ENCODE measurements at regions not wholly inside any gene's neighbourhood (a gene's known extent, or its start where the extent isn't known, plus 50 kb on each side); places are given as distances from the start of the nearest gene placed in this dataset.

- Histone ChIP-seq H3K27ac (ENCODE audit: low read depth, low read length) (no peak overlapping the region), H3K27me3 (ENCODE audit: control insufficient read depth, insufficient read depth, low read length) (no peaks in the 10 kb centered on the region), H3K4me1 (ENCODE audit: control insufficient read depth, insufficient read depth, low read length) (no peaks in the 10 kb centered on the region), H3K36me3 (ENCODE audit: control insufficient read depth, insufficient read depth, low read length) (no peaks in the 10 kb centered on the region), H3K4me3 (ENCODE audit: low read length) (no peak overlapping the region), H3K9ac (ENCODE audit: low read length) (no peak overlapping the region)
Observed at GRCh38 chr9:90037146-90037797, 432.5 kb downstream of the GADD45G start.

GRCh38 chr9:90038763-90039162 is 434.0 kb downstream of the GADD45G start:
- H3K9ac ChIP-seq (ENCODE audit: low read length), result no peak overlapping the region
- H3K4me1 ChIP-seq (ENCODE audit: control insufficient read depth, insufficient read depth, low read length), result no peaks in the 10 kb centered on the region

GRCh38 chr9:90044263-90044662 is 439.5 kb downstream of the GADD45G start:
- no peak overlapping the region for H3K27ac ChIP-seq (ENCODE audit: low read depth, low read length)
- H3K4me1 ChIP-seq (ENCODE audit: control insufficient read depth, insufficient read depth, low read length), result no peaks in the 10 kb centered on the region
- no peak overlapping the region for H3K9ac ChIP-seq (ENCODE audit: low read length)

More at GRCh38 chr9:90038763-90039162, 434.0 kb downstream of the GADD45G start:
- Histone ChIP-seq H3K36me3 (ENCODE audit: control insufficient read depth, insufficient read depth, low read length) (no peaks in the 10 kb centered on the region), H3K27me3 (ENCODE audit: control insufficient read depth, insufficient read depth, low read length) (no peaks in the 10 kb centered on the region), H3K4me3 (ENCODE audit: low read length) (no peak overlapping the region), H3K27ac (ENCODE audit: low read depth, low read length) (no peak overlapping the region)

GRCh38 chr9:90044710-90045151 is 439.9 kb downstream of the GADD45G start:
- H3K36me3 ChIP-seq (ENCODE audit: control insufficient read depth, insufficient read depth, low read length), result no peaks in the 10 kb centered on the region
- no peaks in the 10 kb centered on the region for H3K27me3 ChIP-seq (ENCODE audit: control insufficient read depth, insufficient read depth, low read length)
- no peak overlapping the region for H3K9ac ChIP-seq (ENCODE audit: low read length)
- no peak overlapping the region for H3K27ac ChIP-seq (ENCODE audit: low read depth, low read length)
- no peaks in the 10 kb centered on the region for H3K4me1 ChIP-seq (ENCODE audit: control insufficient read depth, insufficient read depth, low read length)
- H3K4me3 ChIP-seq (ENCODE audit: low read length), result no peak overlapping the region

More at GRCh38 chr9:90044263-90044662, 439.5 kb downstream of the GADD45G start:
- Histone ChIP-seq H3K4me3 (ENCODE audit: low read length) (no peak overlapping the region), H3K36me3 (ENCODE audit: control insufficient read depth, insufficient read depth, low read length) (no peaks in the 10 kb centered on the region), H3K27me3 (ENCODE audit: control insufficient read depth, insufficient read depth, low read length) (no peaks in the 10 kb centered on the region)

- Histone ChIP-seq H3K27me3 (ENCODE audit: control insufficient read depth, insufficient read depth, low read length) (no peaks in the 10 kb centered on the region), H3K4me1 (ENCODE audit: control insufficient read depth, insufficient read depth, low read length) (no peaks in the 10 kb centered on the region), H3K4me3 (ENCODE audit: low read length) (no peak overlapping the region), H3K9ac (ENCODE audit: low read length) (no peak overlapping the region), H3K36me3 (ENCODE audit: control insufficient read depth, insufficient read depth, low read length) (no peaks in the 10 kb centered on the region), H3K27ac (ENCODE audit: low read depth, low read length) (no peak overlapping the region)
Observed at GRCh38 chr9:90046317-90046861, 441.6 kb downstream of the GADD45G start.

- H3K36me3 ChIP-seq (ENCODE audit: control insufficient read depth, insufficient read depth, low read length), result no peaks in the 10 kb centered on the region
- no peak overlapping the region for H3K4me3 ChIP-seq (ENCODE audit: low read length)
- H3K4me1 ChIP-seq (ENCODE audit: control insufficient read depth, insufficient read depth, low read length), result no peaks in the 10 kb centered on the region
- no peaks in the 10 kb centered on the region for H3K27me3 ChIP-seq (ENCODE audit: control insufficient read depth, insufficient read depth, low read length)
- no peak overlapping the region for H3K27ac ChIP-seq (ENCODE audit: low read depth, low read length)
- H3K9ac ChIP-seq (ENCODE audit: low read length), result no peak overlapping the region
Observed at GRCh38 chr9:90047828-90048227, 443.0 kb downstream of the GADD45G start.

- H3K36me3 ChIP-seq (ENCODE audit: control insufficient read depth, insufficient read depth, low read length), result no peaks in the 10 kb centered on the region
Observed at GRCh38 chr9:90052366-90052765, 447.6 kb downstream of the GADD45G start.

GRCh38 chr9:90053027-90053426 is 448.2 kb downstream of the GADD45G start:
- Histone ChIP-seq H3K27ac (ENCODE audit: low read depth, low read length) (no peak overlapping the region), H3K27me3 (ENCODE audit: control insufficient read depth, insufficient read depth, low read length) (no peaks in the 10 kb centered on the region), H3K9ac (ENCODE audit: low read length) (no peak overlapping the region), H3K4me3 (ENCODE audit: low read length) (no peak overlapping the region), H3K36me3 (ENCODE audit: control insufficient read depth, insufficient read depth, low read length) (no peaks in the 10 kb centered on the region), H3K4me1 (ENCODE audit: control insufficient read depth, insufficient read depth, low read length) (no peaks in the 10 kb centered on the region)

More at GRCh38 chr9:90052366-90052765, 447.6 kb downstream of the GADD45G start:
- Histone ChIP-seq H3K4me1 (ENCODE audit: control insufficient read depth, insufficient read depth, low read length) (no peaks in the 10 kb centered on the region), H3K9ac (ENCODE audit: low read length) (no peak overlapping the region), H3K27me3 (ENCODE audit: control insufficient read depth, insufficient read depth, low read length) (no peaks in the 10 kb centered on the region), H3K27ac (ENCODE audit: low read depth, low read length) (no peak overlapping the region), H3K4me3 (ENCODE audit: low read length) (no peak overlapping the region)

GRCh38 chr9:90054810-90055209 is 450.0 kb downstream of the GADD45G start:
- H3K27ac ChIP-seq (ENCODE audit: low read depth, low read length), result no peak overlapping the region
- H3K36me3 ChIP-seq (ENCODE audit: control insufficient read depth, insufficient read depth, low read length), result no peaks in the 10 kb centered on the region
- H3K27me3 ChIP-seq (ENCODE audit: control insufficient read depth, insufficient read depth, low read length), result no peaks in the 10 kb centered on the region
- no peaks in the 10 kb centered on the region for H3K4me1 ChIP-seq (ENCODE audit: control insufficient read depth, insufficient read depth, low read length)
- no peak overlapping the region for H3K4me3 ChIP-seq (ENCODE audit: low read length)
- H3K9ac ChIP-seq (ENCODE audit: low read length), result no peak overlapping the region

GRCh38 chr9:90055226-90055625 is 450.4 kb downstream of the GADD45G start:
- H3K27me3 ChIP-seq (ENCODE audit: control insufficient read depth, insufficient read depth, low read length), result no peaks in the 10 kb centered on the region
- no peaks in the 10 kb centered on the region for H3K4me1 ChIP-seq (ENCODE audit: control insufficient read depth, insufficient read depth, low read length)
- H3K27ac ChIP-seq (ENCODE audit: low read depth, low read length), result no peak overlapping the region
- H3K4me3 ChIP-seq (ENCODE audit: low read length), result no peak overlapping the region
- no peak overlapping the region for H3K9ac ChIP-seq (ENCODE audit: low read length)
- no peaks in the 10 kb centered on the region for H3K36me3 ChIP-seq (ENCODE audit: control insufficient read depth, insufficient read depth, low read length)

- Histone ChIP-seq H3K4me1 (ENCODE audit: control insufficient read depth, insufficient read depth, low read length) (no peaks in the 10 kb centered on the region), H3K27ac (ENCODE audit: low read depth, low read length) (no peak overlapping the region), H3K9ac (ENCODE audit: low read length) (no peak overlapping the region), H3K36me3 (ENCODE audit: control insufficient read depth, insufficient read depth, low read length) (no peaks in the 10 kb centered on the region), H3K4me3 (ENCODE audit: low read length) (no peak overlapping the region), H3K27me3 (ENCODE audit: control insufficient read depth, insufficient read depth, low read length) (no peaks in the 10 kb centered on the region)
Observed at GRCh38 chr9:90057361-90057760, 452.5 kb downstream of the GADD45G start.

GRCh38 chr9:90058182-90058763 is 453.5 kb downstream of the GADD45G start:
- no peak overlapping the region for H3K27ac ChIP-seq (ENCODE audit: low read depth, low read length)

GRCh38 chr9:90059436-90059835 is 454.6 kb downstream of the GADD45G start:
- H3K9ac ChIP-seq (ENCODE audit: low read length), result no peak overlapping the region
- H3K4me1 ChIP-seq (ENCODE audit: control insufficient read depth, insufficient read depth, low read length), result no peaks in the 10 kb centered on the region
- H3K27ac ChIP-seq (ENCODE audit: low read depth, low read length), result no peak overlapping the region
- no peaks in the 10 kb centered on the region for H3K36me3 ChIP-seq (ENCODE audit: control insufficient read depth, insufficient read depth, low read length)
- H3K4me3 ChIP-seq (ENCODE audit: low read length), result no peak overlapping the region
- H3K27me3 ChIP-seq (ENCODE audit: control insufficient read depth, insufficient read depth, low read length), result no peaks in the 10 kb centered on the region

More at GRCh38 chr9:90058182-90058763, 453.5 kb downstream of the GADD45G start:
- Histone ChIP-seq H3K4me1 (ENCODE audit: control insufficient read depth, insufficient read depth, low read length) (no peaks in the 10 kb centered on the region), H3K27me3 (ENCODE audit: control insufficient read depth, insufficient read depth, low read length) (no peaks in the 10 kb centered on the region), H3K4me3 (ENCODE audit: low read length) (no peak overlapping the region), H3K36me3 (ENCODE audit: control insufficient read depth, insufficient read depth, low read length) (no peaks in the 10 kb centered on the region), H3K9ac (ENCODE audit: low read length) (no peak overlapping the region)
